GM12874 (cell line): ENCODE measurements at regions not wholly inside any gene's neighbourhood (a gene's known extent, or its start where the extent isn't known, plus 50 kb on each side); places are given as distances from the start of the nearest gene placed in this dataset.

Experiments used
- CTCF ChIP-seq: IDR thresholded peaks from 2 replicates; pipeline ENCODE4 v1.5.1; 2011; ENCODE audit warnings: low read depth, mild to moderate bottlenecking, control low read depth, low read length, moderate library complexity; ENCODE audit not compliant: insufficient read depth

GRCh38 chr5:30659417-30659816, 534.1 kb upstream of the CDH6 start:
- no peak for TF ChIP-seq CTCF

GRCh38 chr5:30650311-30650710, 543.2 kb upstream of the CDH6 start:
- TF ChIP-seq CTCF, result no peak

GRCh38 chr5:30638899-30639298, 554.6 kb upstream of the CDH6 start:
- no peak for TF ChIP-seq CTCF

- no peak for TF ChIP-seq CTCF
Measured at GRCh38 chr5:30627945-30628344, 565.5 kb upstream of the CDH6 start.

GRCh38 chr5:30626557-30626956, 566.9 kb upstream of the CDH6 start:
- no peak for TF ChIP-seq CTCF

GRCh38 chr5:30620481-30621085, 572.9 kb upstream of the CDH6 start:
- no peak for TF ChIP-seq CTCF

GRCh38 chr5:30608501-30608900, 585.0 kb upstream of the CDH6 start:
- no peak for TF ChIP-seq CTCF
